ENCODE measurements at regions not wholly inside any gene's neighbourhood (a gene's known extent, or its start where the extent isn't known, plus 50 kb on each side); places are given as distances from the start of the nearest gene placed in this dataset.

DNA sequence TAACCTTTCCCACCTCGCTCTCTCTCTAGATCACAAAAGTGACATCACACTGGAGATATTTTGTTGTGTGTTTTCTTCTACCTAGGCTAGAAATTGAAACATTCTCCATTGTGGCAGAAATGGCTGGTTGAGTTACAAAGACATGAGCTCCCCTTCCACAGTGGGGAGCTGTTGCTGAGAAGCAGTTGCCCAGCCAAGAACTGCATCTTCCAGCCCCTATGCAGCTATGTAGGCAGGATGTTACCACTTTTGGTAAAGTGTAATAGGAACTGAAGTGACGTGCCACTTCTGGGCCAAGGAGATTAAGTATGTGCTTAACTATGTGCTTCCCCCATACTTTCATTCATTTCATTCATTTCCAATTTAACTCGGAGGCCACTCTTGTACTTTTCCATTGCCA lies 138.7 kb upstream of the E2F7 start (continued):
- TF ChIP-seq ZNF664 (tag by site-specific recombination; IDR thresholded peaks at IDR 0.05) (no peak), KLF7 (tag by site-specific recombination; IDR thresholded peaks at IDR 0.05; ENCODE audit: borderline replicate concordance) (no peak), ZBTB48 (tag by site-specific recombination; IDR thresholded peaks at IDR 0.05) (no peak), ZNF561 (tag by site-specific recombination; IDR thresholded peaks at IDR 0.05; ENCODE audit: borderline replicate concordance) (no peak), ZNF132 (tag by site-specific recombination; IDR thresholded peaks at IDR 0.05; ENCODE audit: borderline replicate concordance) (no peak), TCF7L2 (IDR thresholded peaks at IDR 0.05; ENCODE audit: borderline replicate concordance, low read depth, low read length) (no peak), ZNF248 (tag by site-specific recombination; IDR thresholded peaks at IDR 0.05) (no peak), ZNF211 (tag by site-specific recombination; IDR thresholded peaks at IDR 0.05; ENCODE audit: low read depth) (no peak), ZNF660 (tag by site-specific recombination; IDR thresholded peaks at IDR 0.05) (no peak)

- Histone ChIP-seq H3K27ac (ENCODE audit: extremely low read depth, low read depth, low read length) (no peak overlapping the region), H3K4me3 (ENCODE audit: low read depth, low read length) (no peak overlapping the region), H3K4me1 (ENCODE audit: control insufficient read depth, insufficient read depth, low read length) (no peaks in the 10 kb centered on the region), H3K36me3 (ENCODE audit: control insufficient read depth in 2 of 2, insufficient read depth in 1 of 2, low read length in 2 of 2) (no peaks in the 10 kb centered on the region), H3K9me3 (ENCODE audit: control insufficient read depth, insufficient read depth, low read depth, low read length) (no peaks in the 10 kb centered on the region)
- CTCF ChIA-PET: no interaction called here
- TF ChIP-seq ZNF530 (tag by site-specific recombination; IDR thresholded peaks at IDR 0.05; ENCODE audit: low read depth) (no peak), BCL11A (tag by site-specific recombination; IDR thresholded peaks at IDR 0.05; ENCODE audit: low read depth) (no peak), ZNF274 (IDR thresholded peaks at IDR 0.05; ENCODE audit: low read length) (no peak), ZNF274 (tag by site-specific recombination; IDR thresholded peaks at IDR 0.05; ENCODE audit: borderline replicate concordance) (no peak), ZSCAN16 (tag by site-specific recombination; IDR thresholded peaks at IDR 0.05) (no peak), HOXA7 (CRISPR knock-in tag; IDR thresholded peaks at IDR 0.05; ENCODE audit: borderline replicate concordance) (no peak), ZNF174 (tag by site-specific recombination; IDR thresholded peaks at IDR 0.05) (no peak), SP2 (tag by site-specific recombination; IDR thresholded peaks at IDR 0.05) (no peak), ZFHX2 (tag by site-specific recombination; conservative IDR thresholded peaks at IDR 0.05) (no peak), ZNF513 (tag by site-specific recombination; IDR thresholded peaks at IDR 0.05) (no peak), ZNF121 (tag by site-specific recombination; IDR thresholded peaks at IDR 0.05) (no peak), ZNF610 (tag by site-specific recombination; IDR thresholded peaks at IDR 0.05; ENCODE audit: borderline replicate concordance) (no peak), ZNF132 (tag by site-specific recombination; IDR thresholded peaks at IDR 0.05; ENCODE audit: borderline replicate concordance) (no peak), ZNF146 (tag by site-specific recombination; IDR thresholded peaks at IDR 0.05) (no peak), ZNF423 (tag by site-specific recombination; IDR thresholded peaks at IDR 0.05) (no peak), ZNF239 (tag by site-specific recombination; IDR thresholded peaks at IDR 0.05) (no peak), ZNF292 (tag by site-specific recombination; IDR thresholded peaks at IDR 0.05; ENCODE audit: borderline replicate concordance, low read depth) (no peak), ZNF76 (tag by site-specific recombination; IDR thresholded peaks at IDR 0.05; ENCODE audit: borderline replicate concordance, low read depth) (no peak)
- TF ChIP-seq, protein P1, sequence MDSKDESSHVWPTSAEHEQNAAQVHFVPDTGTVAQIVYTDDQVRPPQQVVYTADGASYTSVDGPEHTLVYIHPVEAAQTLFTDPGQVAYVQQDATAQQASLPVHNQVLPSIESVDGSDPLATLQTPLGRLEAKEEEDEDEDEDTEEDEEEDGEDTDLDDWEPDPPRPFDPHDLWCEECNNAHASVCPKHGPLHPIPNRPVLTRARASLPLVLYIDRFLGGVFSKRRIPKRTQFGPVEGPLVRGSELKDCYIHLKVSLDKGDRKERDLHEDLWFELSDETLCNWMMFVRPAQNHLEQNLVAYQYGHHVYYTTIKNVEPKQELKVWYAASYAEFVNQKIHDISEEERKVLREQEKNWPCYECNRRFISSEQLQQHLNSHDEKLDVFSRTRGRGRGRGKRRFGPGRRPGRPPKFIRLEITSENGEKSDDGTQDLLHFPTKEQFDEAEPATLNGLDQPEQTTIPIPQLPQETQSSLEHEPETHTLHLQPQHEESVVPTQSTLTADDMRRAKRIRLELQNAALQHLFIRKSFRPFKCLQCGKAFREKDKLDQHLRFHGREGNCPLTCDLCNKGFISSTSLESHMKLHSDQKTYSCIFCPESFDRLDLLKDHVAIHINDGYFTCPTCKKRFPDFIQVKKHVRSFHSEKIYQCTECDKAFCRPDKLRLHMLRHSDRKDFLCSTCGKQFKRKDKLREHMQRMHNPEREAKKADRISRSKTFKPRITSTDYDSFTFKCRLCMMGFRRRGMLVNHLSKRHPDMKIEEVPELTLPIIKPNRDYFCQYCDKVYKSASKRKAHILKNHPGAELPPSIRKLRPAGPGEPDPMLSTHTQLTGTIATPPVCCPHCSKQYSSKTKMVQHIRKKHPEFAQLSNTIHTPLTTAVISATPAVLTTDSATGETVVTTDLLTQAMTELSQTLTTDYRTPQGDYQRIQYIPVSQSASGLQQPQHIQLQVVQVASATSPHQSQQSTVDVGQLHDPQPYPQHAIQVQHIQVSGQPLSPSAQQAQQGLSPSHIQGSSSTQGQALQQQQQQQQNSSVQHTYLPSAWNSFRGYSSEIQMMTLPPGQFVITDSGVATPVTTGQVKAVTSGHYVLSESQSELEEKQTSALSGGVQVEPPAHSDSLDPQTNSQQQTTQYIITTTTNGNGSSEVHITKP (tag by site-specific recombination; IDR thresholded peaks at IDR 0.05): no peak
- TF ChIP-seq, protein P2, sequence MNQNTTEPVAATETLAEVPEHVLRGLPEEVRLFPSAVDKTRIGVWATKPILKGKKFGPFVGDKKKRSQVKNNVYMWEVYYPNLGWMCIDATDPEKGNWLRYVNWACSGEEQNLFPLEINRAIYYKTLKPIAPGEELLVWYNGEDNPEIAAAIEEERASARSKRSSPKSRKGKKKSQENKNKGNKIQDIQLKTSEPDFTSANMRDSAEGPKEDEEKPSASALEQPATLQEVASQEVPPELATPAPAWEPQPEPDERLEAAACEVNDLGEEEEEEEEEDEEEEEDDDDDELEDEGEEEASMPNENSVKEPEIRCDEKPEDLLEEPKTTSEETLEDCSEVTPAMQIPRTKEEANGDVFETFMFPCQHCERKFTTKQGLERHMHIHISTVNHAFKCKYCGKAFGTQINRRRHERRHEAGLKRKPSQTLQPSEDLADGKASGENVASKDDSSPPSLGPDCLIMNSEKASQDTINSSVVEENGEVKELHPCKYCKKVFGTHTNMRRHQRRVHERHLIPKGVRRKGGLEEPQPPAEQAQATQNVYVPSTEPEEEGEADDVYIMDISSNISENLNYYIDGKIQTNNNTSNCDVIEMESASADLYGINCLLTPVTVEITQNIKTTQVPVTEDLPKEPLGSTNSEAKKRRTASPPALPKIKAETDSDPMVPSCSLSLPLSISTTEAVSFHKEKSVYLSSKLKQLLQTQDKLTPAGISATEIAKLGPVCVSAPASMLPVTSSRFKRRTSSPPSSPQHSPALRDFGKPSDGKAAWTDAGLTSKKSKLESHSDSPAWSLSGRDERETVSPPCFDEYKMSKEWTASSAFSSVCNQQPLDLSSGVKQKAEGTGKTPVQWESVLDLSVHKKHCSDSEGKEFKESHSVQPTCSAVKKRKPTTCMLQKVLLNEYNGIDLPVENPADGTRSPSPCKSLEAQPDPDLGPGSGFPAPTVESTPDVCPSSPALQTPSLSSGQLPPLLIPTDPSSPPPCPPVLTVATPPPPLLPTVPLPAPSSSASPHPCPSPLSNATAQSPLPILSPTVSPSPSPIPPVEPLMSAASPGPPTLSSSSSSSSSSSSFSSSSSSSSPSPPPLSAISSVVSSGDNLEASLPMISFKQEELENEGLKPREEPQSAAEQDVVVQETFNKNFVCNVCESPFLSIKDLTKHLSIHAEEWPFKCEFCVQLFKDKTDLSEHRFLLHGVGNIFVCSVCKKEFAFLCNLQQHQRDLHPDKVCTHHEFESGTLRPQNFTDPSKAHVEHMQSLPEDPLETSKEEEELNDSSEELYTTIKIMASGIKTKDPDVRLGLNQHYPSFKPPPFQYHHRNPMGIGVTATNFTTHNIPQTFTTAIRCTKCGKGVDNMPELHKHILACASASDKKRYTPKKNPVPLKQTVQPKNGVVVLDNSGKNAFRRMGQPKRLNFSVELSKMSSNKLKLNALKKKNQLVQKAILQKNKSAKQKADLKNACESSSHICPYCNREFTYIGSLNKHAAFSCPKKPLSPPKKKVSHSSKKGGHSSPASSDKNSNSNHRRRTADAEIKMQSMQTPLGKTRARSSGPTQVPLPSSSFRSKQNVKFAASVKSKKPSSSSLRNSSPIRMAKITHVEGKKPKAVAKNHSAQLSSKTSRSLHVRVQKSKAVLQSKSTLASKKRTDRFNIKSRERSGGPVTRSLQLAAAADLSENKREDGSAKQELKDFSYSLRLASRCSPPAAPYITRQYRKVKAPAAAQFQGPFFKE (tag by site-specific recombination; IDR thresholded peaks at IDR 0.05; ENCODE audit: borderline replicate concordance): no peak
- POLR2A ChIA-PET: no interaction called here
Measured at GRCh38 chr12:77202457-77203060, 137.2 kb upstream of the E2F7 start.

Data from HEK293 (cell line).